ENCODE measurements at regions not wholly inside any gene's neighbourhood (a gene's known extent, or its start where the extent isn't known, plus 50 kb on each side); places are given as distances from the start of the nearest gene placed in this dataset.

GRCh38 chr11:13062115-13062514 is 53.0 kb downstream of the RASSF10 start:
- DNase-seq = no peak

- no peak for DNase-seq
These were observed 55.5 kb downstream of the RASSF10 start for GRCh38 chr11:13064593-13064992.

- no peak for DNase-seq
These were observed 56.2 kb downstream of the RASSF10 start for GRCh38 chr11:13065200-13065787.

GRCh38 chr11:13068211-13068610 is 59.1 kb downstream of the RASSF10 start:
- no peak for DNase-seq

GRCh38 chr11:13073119-13073981 is 64.2 kb downstream of the RASSF10 start:
- DNase-seq = no peak

GRCh38 chr11:13074714-13075464 is 65.8 kb downstream of the RASSF10 start:
- DNase-seq = no peak

- DNase-seq = no peak
These were observed 67.8 kb downstream of the RASSF10 start for GRCh38 chr11:13076961-13077360.

- no peak for DNase-seq
These were observed 71.7 kb downstream of the RASSF10 start for GRCh38 chr11:13080861-13081260.

GRCh38 chr11:13082588-13082987 is 73.5 kb downstream of the RASSF10 start:
- DNase-seq = no peak

GRCh38 chr11:13090228-13090708 is 81.2 kb downstream of the RASSF10 start:
- DNase-seq = no peak

GRCh38 chr11:13091373-13091772 is 82.3 kb downstream of the RASSF10 start:
- no peak for DNase-seq

GRCh38 chr11:13091804-13092203 is 82.7 kb downstream of the RASSF10 start:
- DNase-seq = no peak

- DNase-seq = no peak
These were observed 86.0 kb downstream of the RASSF10 start for GRCh38 chr11:13094930-13095687.

- DNase-seq = no peak
These were observed 88.9 kb downstream of the RASSF10 start for GRCh38 chr11:13098063-13098462.

GRCh38 chr11:13098616-13099289 is 89.6 kb downstream of the RASSF10 start:
- no peak for DNase-seq

GRCh38 chr11:13101644-13102512 is 92.8 kb downstream of the RASSF10 start:
- no peak for DNase-seq

- no peak for DNase-seq
These were observed 93.4 kb downstream of the RASSF10 start for GRCh38 chr11:13102513-13102840.

GRCh38 chr11:13102865-13103539 is 93.9 kb downstream of the RASSF10 start:
- DNase-seq = no peak

- DNase-seq = no peak
These were observed 94.9 kb downstream of the RASSF10 start for GRCh38 chr11:13103962-13104554.

GRCh38 chr11:13104619-13105236 is 95.6 kb downstream of the RASSF10 start:
- no peak for DNase-seq

Measured in stimulated activated CD4-positive, alpha-beta T cell treated with anti-CD3 and anti-CD28 coated beads, Interleukin-1b, Interleukin-23, amount 100 ng/mL, for 48 hours (primary cell).